ENCODE measurements at regions not wholly inside any gene's neighbourhood (a gene's known extent, or its start where the extent isn't known, plus 50 kb on each side); places are given as distances from the start of the nearest gene placed in this dataset.
A peak's percentile ranks its signal among the peaks of the same experiment; 100 is the strongest.

DNA sequence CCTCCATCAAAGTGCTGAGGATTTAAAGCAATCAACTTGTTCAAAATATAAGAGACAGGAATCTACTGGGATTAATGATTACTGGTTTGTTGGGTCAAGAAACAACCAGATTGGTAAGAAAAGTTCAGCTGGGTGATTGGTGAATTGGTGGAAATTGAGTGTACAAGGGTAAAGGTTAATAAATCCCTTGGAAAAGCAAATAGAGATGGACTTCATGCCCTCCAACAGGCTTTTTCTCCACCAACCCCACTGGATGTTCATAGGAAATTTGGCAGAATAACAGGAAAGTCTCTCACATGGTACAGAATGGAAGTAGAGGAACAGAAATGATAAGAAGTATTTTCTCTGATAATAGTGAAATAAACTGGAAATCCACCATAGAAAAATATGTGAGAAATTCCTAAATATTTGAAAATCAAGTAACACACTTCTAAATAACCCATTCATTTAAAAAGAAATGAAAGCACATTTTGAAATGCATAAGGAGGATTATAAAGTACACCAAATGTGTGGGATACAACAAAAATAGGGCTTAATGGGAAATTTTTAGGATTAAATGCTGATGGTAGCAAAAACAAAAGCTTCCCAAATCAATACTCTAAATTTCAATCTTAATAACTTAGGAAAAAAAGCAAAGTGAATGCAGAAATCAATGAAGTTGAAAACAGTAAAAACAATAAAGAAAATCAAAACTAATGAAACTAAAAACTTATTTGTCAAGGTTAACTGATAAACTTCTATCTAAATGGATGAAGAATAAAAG lies 426.2 kb downstream of the HTR1A start:
- H3K9me3 ChIP-seq (ENCODE audit: control insufficient read depth, insufficient read depth, low read length), result peaks cover 5% of the 10 kb centered on the region
- no peak overlapping the region for H2AK5ac ChIP-seq (ENCODE audit: low read depth, low read length)
- no peaks in the 10 kb centered on the region for H3K4me1 ChIP-seq (ENCODE audit: control insufficient read depth, insufficient read depth, low read length)
- intact Hi-C loops (cut with micrococcal nuclease) (no loop called here), dilution Hi-C loops (cut with HindIII; ENCODE audit: low sequenced_read_pairs, unreplicated experiment) (no loop called here), in situ Hi-C loops (cut with MboI; ENCODE audit: low sequenced_read_pairs) (no loop called here)
- BruUV-seq (replicated peaks), result no TSS peak
- H2AK9ac ChIP-seq (replicated peaks; ENCODE audit: low read depth, low read length, poor library complexity), result no peak overlapping the region
- no peak overlapping the region for H3K27ac ChIP-seq (ENCODE audit: insufficient read depth, low read length)
- TF ChIP-seq CEBPB (IDR thresholded peaks at IDR 0.05; ENCODE audit: low read depth, low read length), result no peak
- peak; percentile 81 for TF ChIP-seq MAFK (IDR thresholded peaks at IDR 0.05; ENCODE audit: low read depth, low read length)
- ATAC-seq (ENCODE audit: low read depth), result no peak
- H2AFZ ChIP-seq (replicated peaks; ENCODE audit: low read length, poor library complexity), result no peak overlapping the region
- H4K91ac ChIP-seq (ENCODE audit: insufficient read depth, low read depth, low read length), result no peak overlapping the region
- no peak overlapping the region for H3K9ac ChIP-seq (ENCODE audit: low read depth, low read length)
- H3K56ac ChIP-seq (ENCODE audit: extremely low read depth, insufficient read depth, low read length), result no peak overlapping the region
- H4K20me1 ChIP-seq (ENCODE audit: insufficient read depth, low read length), result no peaks in the 10 kb centered on the region
- H2BK20ac ChIP-seq (ENCODE audit: low read depth, low read length), result no peak overlapping the region
- CTCF ChIA-PET, result no interaction called here
- H3K79me1 ChIP-seq (ENCODE audit: low read depth in 1 of 2, low read length in 2 of 2), result no peaks in the 10 kb centered on the region
- H2BK120ac ChIP-seq (ENCODE audit: low read depth, low read length), result no peak overlapping the region
- H3K18ac ChIP-seq (ENCODE audit: low read depth, low read length), result no peak overlapping the region
- H4K5ac ChIP-seq (ENCODE audit: low read depth, low read length), result no peak overlapping the region
- H3K4me3 ChIP-seq (ENCODE audit: insufficient read depth, low read depth, low read length), result no peak overlapping the region
- H3K14ac ChIP-seq (replicated peaks; ENCODE audit: low read depth, low read length), result no peak overlapping the region
- no peak for DNase-seq
- no peak overlapping the region for H4K8ac ChIP-seq (ENCODE audit: low read depth in 2 of 2, low read length in 2 of 2)
- H3K27me3 ChIP-seq (ENCODE audit: control insufficient read depth, insufficient read depth, low read length), result no peaks in the 10 kb centered on the region
- no peak overlapping the region for H2BK5ac ChIP-seq (ENCODE audit: low read depth, low read length, poor library complexity, severe bottlenecking)
- no peaks in the 10 kb centered on the region for H3K9me1 ChIP-seq (ENCODE audit: insufficient read depth, low read length)
- H2BK15ac ChIP-seq (ENCODE audit: low read depth, low read length), result no peak overlapping the region
- H3K4me2 ChIP-seq (ENCODE audit: low read depth, low read length), result no peak overlapping the region
- H3K23ac ChIP-seq (ENCODE audit: low read depth, low read length), result no peak overlapping the region
- H3K36me3 ChIP-seq (ENCODE audit: control insufficient read depth, insufficient read depth, low read length), result no peaks in the 10 kb centered on the region
- H3K4ac ChIP-seq (ENCODE audit: low read depth, low read length), result no peak overlapping the region
- POLR2A ChIA-PET (ENCODE audit: unreplicated experiment), result no interaction called here

Measured in IMR-90 (cell line).